SK-N-SH treated with all-trans-retinoic acid at 6 μM for 48 hours (cell line): ENCODE measurements at regions not wholly inside any gene's neighbourhood (a gene's known extent, or its start where the extent isn't known, plus 50 kb on each side); places are given as distances from the start of the nearest gene placed in this dataset.

Experiments
- ARNTL ChIP-seq: fragments of 450-650 bp; formaldehyde crosslinking; IDR thresholded peaks from 2 replicates; pipeline ENCODE4 v1.5.0; 2020; ENCODE audit warnings: low read depth, mild to moderate bottlenecking, moderate library complexity, borderline replicate concordance
- CSDC2 ChIP-seq: fragments of 250-450 bp; sonication (Bioruptor Pico); IDR thresholded peaks from 2 replicates; pipeline ENCODE4 v1.5.0; 2020; ENCODE audit warnings: mild to moderate bottlenecking, moderate library complexity
- OSR1 ChIP-seq: fragments of 250-450 bp; sonication (Bioruptor Pico); IDR thresholded peaks from 2 replicates; pipeline ENCODE4 v1.8.0; 2022; ENCODE audit warnings: moderate library complexity, mild to moderate bottlenecking, inconsistent platforms
- RARB ChIP-seq: fragments of 250-450 bp; sonication (Bioruptor Pico); IDR thresholded peaks from 2 replicates; pipeline ENCODE4 v1.8.0; 2021; ENCODE audit warnings: mild to moderate bottlenecking, moderate library complexity
- TCF4 ChIP-seq: fragments of 250-450 bp; sonication (Bioruptor Pico); IDR thresholded peaks from 2 replicates; pipeline ENCODE4 v1.8.0; 2021; ENCODE audit warnings: mild to moderate bottlenecking, moderate library complexity, borderline replicate concordance
- ZC3H10 ChIP-seq: fragments of 250-450 bp; sonication (Bioruptor Pico); IDR thresholded peaks from 2 replicates; pipeline ENCODE4 v1.5.1; 2021; ENCODE audit warnings: mild to moderate bottlenecking, moderate library complexity
- ZFP30 ChIP-seq: fragments of 450-650 bp; formaldehyde crosslinking; IDR thresholded peaks from 2 replicates; pipeline ENCODE4 v1.5.0; 2022; ENCODE audit warnings: mild to moderate bottlenecking, moderate library complexity
- ZNF565 ChIP-seq: fragments of 450-650 bp; formaldehyde crosslinking; conservative IDR thresholded peaks from 2 replicates; pipeline ENCODE4 v1.5.0; 2020; ENCODE audit warnings: low read depth, mild to moderate bottlenecking, moderate library complexity
- TF ChIP-seq, protein P1 (sequence below): fragments of 250-450 bp; sonication (Bioruptor Pico); IDR thresholded peaks from 2 replicates; pipeline ENCODE4 v1.8.0; 2020; ENCODE audit warnings: mild to moderate bottlenecking, moderate library complexity, borderline replicate concordance

DNA sequence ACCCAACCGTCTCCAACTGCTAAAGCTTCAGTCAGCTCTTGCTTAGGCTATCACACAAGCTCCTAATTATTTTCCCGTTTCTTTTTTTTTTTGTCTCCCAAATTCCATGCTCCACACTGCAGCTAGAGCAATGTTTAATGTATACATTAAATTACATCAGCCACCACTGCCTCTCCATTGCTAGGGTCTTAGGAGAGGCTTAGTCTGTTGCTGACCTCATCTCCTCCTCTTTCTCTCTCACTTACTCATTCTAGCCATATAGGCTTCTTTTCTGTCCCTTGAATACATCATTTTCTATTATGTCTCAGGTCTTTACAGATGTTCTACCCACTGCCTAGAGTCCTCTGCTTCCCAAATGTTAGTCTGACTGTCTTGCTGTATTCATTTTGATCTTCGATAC lies 138.1 kb upstream of the ST6GALNAC5 start:
- TF ChIP-seq CSDC2 (CRISPR knock-in tag): no peak
- no peak for TF ChIP-seq ARNTL (CRISPR knock-in tag)
- TF ChIP-seq ZC3H10 (CRISPR knock-in tag): no peak
- no peak for TF ChIP-seq TCF4 (CRISPR knock-in tag)
- TF ChIP-seq, protein P1, sequence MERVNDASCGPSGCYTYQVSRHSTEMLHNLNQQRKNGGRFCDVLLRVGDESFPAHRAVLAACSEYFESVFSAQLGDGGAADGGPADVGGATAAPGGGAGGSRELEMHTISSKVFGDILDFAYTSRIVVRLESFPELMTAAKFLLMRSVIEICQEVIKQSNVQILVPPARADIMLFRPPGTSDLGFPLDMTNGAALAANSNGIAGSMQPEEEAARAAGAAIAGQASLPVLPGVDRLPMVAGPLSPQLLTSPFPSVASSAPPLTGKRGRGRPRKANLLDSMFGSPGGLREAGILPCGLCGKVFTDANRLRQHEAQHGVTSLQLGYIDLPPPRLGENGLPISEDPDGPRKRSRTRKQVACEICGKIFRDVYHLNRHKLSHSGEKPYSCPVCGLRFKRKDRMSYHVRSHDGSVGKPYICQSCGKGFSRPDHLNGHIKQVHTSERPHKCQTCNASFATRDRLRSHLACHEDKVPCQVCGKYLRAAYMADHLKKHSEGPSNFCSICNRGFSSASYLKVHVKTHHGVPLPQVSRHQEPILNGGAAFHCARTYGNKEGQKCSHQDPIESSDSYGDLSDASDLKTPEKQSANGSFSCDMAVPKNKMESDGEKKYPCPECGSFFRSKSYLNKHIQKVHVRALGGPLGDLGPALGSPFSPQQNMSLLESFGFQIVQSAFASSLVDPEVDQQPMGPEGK (CRISPR knock-in tag): no peak
- TF ChIP-seq ZNF565 (CRISPR knock-in tag): no peak
- TF ChIP-seq ZFP30 (CRISPR knock-in tag): no peak
- no peak for TF ChIP-seq RARB (CRISPR knock-in tag)
- TF ChIP-seq OSR1 (CRISPR knock-in tag): no peak
